ENCODE measurements at regions not wholly inside any gene's neighbourhood (a gene's known extent, or its start where the extent isn't known, plus 50 kb on each side); places are given as distances from the start of the nearest gene placed in this dataset.

DNA sequence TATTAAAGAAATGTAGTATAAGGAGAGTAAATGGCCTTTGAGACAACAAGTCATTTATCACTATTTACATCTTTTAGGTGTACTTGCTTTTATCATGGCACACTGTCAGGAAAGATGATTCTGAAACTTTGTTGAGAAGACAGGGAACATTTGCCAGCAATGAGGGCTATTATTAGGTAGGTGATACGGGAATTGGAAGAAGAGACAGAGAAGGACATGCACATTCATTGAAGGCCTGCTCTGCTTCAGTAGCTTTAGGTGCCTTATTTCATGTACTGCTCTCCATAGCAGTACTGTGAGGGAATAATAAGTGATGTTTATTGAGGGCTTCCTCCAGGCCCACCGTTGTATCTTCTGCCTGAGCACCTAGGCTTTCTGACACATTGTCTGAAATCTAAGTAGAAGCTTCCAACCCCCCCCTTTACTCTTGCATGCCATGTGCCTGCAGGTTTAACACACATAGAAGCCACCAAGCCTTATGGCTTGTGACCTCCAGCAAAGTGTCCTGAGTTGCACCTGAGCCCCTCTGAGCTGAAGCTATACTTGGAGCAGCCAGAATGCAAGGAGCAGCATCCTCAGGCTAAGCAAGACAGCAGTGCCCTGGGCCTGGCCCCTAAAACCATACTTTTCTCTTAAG lies 275.2 kb upstream of the VLDLR start:
- no peak for DNase-seq
- no peak overlapping the region for H3K4me3 ChIP-seq (ENCODE audit: low read length in 2 of 2)
- no peak for ATAC-seq (ENCODE audit: low FRiP score)
- H3K27me3 ChIP-seq (ENCODE audit: control insufficient read depth in 1 of 2, insufficient read depth in 2 of 2, low read length in 1 of 2): peaks cover 0 to 2% of the 10 kb centered on the region in 2 donors
- H3K9me3 ChIP-seq (ENCODE audit: control insufficient read depth, low read length): peaks cover 7% of the 10 kb centered on the region
- intact Hi-C loops (cut with DNase I): no loop called here
- 93 to 96% methylated on average over 2 of the region's 2 CpGs for WGBS, 2 donors
- no peak overlapping the region for H3K27ac ChIP-seq (ENCODE audit: low read depth in 1 of 2, low read length in 2 of 2)
- no peaks in the 10 kb centered on the region for H3K4me1 ChIP-seq (ENCODE audit: control insufficient read depth in 1 of 2, insufficient read depth in 2 of 2, low read length in 2 of 2)
- no peaks in the 10 kb centered on the region for H3K36me3 ChIP-seq (ENCODE audit: control insufficient read depth in 1 of 2, insufficient read depth in 2 of 2, low read length in 1 of 2)

DNA sequence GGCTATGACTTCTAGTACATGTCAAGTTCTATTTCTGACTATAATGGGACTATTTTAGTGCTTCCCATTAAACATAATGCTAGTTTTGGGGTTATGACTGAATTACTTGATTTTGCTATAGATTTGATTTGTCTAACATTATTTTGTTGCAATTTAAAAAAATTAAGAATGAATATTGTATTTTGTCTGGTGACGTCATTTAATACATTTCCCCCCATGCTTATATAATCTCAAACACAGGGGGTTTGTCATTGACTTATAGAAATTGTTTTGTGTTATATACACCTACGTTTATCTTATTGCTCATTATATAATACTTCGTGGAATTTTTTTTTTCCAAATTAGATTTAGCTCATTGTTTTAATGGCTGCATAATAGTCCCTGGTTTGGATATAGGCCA lies 270.3 kb upstream of the VLDLR start:
- intact Hi-C loops (cut with DNase I): no loop called here
- DNase-seq (no peak), ATAC-seq (ENCODE audit: low FRiP score) (no peak)
- WGBS, 2 donors: 93 to 94% methylated on average over 3 of the region's 3 CpGs
- Histone ChIP-seq H3K36me3 (ENCODE audit: control insufficient read depth in 1 of 2, insufficient read depth in 2 of 2, low read length in 1 of 2) (no peaks in the 10 kb centered on the region), H3K4me3 (ENCODE audit: low read length in 2 of 2) (no peak overlapping the region), H3K9me3 (ENCODE audit: control insufficient read depth, low read length) (peaks cover 8% of the 10 kb centered on the region), H3K27me3 (ENCODE audit: control insufficient read depth in 1 of 2, insufficient read depth in 2 of 2, low read length in 1 of 2) (peaks cover 0 to 2% of the 10 kb centered on the region in 2 donors), H3K27ac (ENCODE audit: low read depth in 1 of 2, low read length in 2 of 2) (no peak overlapping the region), H3K4me1 (ENCODE audit: control insufficient read depth in 1 of 2, insufficient read depth in 2 of 2, low read length in 2 of 2) (no peaks in the 10 kb centered on the region)

DNA sequence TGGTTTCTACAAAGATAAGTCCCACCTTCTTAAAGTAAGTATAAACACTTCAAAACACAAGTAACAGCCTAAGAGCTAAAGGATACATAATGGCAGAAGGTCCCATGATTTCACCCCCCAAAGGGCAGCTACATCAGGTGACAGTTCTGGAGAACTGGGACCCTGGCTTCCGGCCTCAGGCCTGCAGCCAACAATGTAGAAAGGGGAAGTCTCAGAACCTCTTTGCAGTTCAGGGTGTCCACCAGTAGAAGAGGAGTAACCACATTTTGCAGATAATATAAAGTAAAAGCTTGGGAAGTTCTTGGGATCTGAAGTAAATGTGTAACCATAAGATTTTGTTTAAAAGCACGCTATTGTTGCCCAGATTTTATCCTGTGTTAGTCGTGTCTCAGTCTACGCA lies 267.4 kb upstream of the VLDLR start:
- Histone ChIP-seq H3K27me3 (ENCODE audit: control insufficient read depth in 1 of 2, insufficient read depth in 2 of 2, low read length in 1 of 2) (no peaks in the 10 kb centered on the region), H3K9me3 (ENCODE audit: control insufficient read depth, low read length) (peaks cover 3% of the 10 kb centered on the region), H3K36me3 (ENCODE audit: control insufficient read depth in 1 of 2, insufficient read depth in 2 of 2, low read length in 1 of 2) (no peaks in the 10 kb centered on the region), H3K4me1 (ENCODE audit: control insufficient read depth in 1 of 2, insufficient read depth in 2 of 2, low read length in 2 of 2) (no peaks in the 10 kb centered on the region), H3K4me3 (ENCODE audit: low read length in 2 of 2) (no peak overlapping the region), H3K27ac (ENCODE audit: low read depth in 1 of 2, low read length in 2 of 2) (no peak overlapping the region)
- WGBS, 2 donors: 36 to 39% methylated on average over 4 of the region's 4 CpGs
- ATAC-seq (ENCODE audit: low FRiP score) (no peak), DNase-seq (no peak)
- intact Hi-C loops (cut with DNase I): no loop called here

DNA sequence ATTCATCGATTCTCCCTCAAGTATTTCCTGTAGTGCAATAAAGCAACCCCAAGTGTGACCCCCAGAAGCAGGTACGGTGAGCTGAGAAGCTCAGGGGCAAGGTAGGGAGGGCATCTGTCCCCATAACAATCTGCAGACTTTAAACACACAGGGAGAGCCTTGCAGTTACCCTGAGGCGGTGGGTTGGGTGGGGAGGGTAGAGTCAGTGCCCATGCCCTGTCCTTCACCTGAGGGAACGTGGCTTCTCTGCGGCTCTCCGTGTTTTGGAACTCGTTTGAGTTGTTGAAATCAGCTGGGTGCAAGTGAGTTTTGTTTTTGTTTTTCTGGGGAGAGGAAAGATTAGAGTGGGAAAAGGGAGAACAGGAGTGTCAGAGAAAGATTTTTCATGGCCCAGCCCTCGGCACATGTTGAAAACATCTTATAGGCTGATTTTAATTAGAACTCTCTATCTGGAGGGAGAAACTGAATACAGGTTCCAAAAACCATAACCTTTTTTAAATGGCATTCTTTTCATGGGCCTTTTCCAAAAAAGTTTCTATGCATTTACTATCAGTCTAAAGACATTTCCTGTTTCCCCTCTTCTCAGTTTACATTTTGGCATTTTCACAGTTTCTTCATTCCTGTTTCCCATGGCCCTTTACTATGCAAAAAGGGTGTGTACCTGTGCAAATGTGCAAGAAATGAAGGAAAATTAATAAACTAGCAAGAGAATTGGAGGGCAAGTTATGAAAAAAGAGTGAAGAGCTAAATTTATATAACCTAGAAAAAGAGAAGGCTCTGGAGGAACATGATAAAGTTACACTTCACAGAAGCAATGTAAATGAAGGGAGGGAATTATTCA lies 266.5 kb upstream of the VLDLR start:
- WGBS, 2 donors: 40% methylated on average over 8 of the region's 8 CpGs
- Histone ChIP-seq H3K27me3 (ENCODE audit: control insufficient read depth in 1 of 2, insufficient read depth in 2 of 2, low read length in 1 of 2) (no peaks in the 10 kb centered on the region), H3K36me3 (ENCODE audit: control insufficient read depth in 1 of 2, insufficient read depth in 2 of 2, low read length in 1 of 2) (no peaks in the 10 kb centered on the region), H3K4me3 (ENCODE audit: low read length in 2 of 2) (no peak overlapping the region), H3K4me1 (ENCODE audit: control insufficient read depth in 1 of 2, insufficient read depth in 2 of 2, low read length in 2 of 2) (no peaks in the 10 kb centered on the region), H3K9me3 (ENCODE audit: control insufficient read depth, low read length) (peaks cover 3% of the 10 kb centered on the region), H3K27ac (ENCODE audit: low read depth in 1 of 2, low read length in 2 of 2) (no peak overlapping the region)
- ATAC-seq (ENCODE audit: low FRiP score): no peak
- intact Hi-C loops (cut with DNase I): no loop called here
- no peak for DNase-seq

DNA sequence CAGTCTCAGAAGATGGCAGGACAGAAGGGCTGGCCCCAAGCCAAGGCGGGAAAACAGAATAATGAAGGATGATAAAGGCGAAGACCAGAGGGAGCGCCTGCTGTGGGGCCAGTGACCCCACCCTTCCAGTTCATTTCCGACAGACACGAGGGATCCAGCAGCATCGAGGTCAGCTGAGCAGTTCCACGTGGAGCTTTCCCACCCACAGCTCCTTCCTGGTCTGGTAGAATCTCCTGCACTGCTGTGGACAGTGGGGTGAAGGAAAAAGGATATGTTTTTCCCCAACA lies 265.9 kb upstream of the VLDLR start:
- Histone ChIP-seq H3K9me3 (ENCODE audit: control insufficient read depth, low read length) (peaks cover 3% of the 10 kb centered on the region), H3K27me3 (ENCODE audit: control insufficient read depth in 1 of 2, insufficient read depth in 2 of 2, low read length in 1 of 2) (no peaks in the 10 kb centered on the region), H3K27ac (ENCODE audit: low read depth in 1 of 2, low read length in 2 of 2) (no peak overlapping the region), H3K4me3 (ENCODE audit: low read length in 2 of 2) (no peak overlapping the region), H3K36me3 (ENCODE audit: control insufficient read depth in 1 of 2, insufficient read depth in 2 of 2, low read length in 1 of 2) (no peaks in the 10 kb centered on the region), H3K4me1 (ENCODE audit: control insufficient read depth in 1 of 2, insufficient read depth in 2 of 2, low read length in 2 of 2) (no peaks in the 10 kb centered on the region)
- intact Hi-C loops (cut with DNase I): no loop called here
- DNase-seq: no peak
- no peak for ATAC-seq (ENCODE audit: low FRiP score)
- 61 to 64% methylated on average over 7 of the region's 7 CpGs for WGBS, 2 donors

DNA sequence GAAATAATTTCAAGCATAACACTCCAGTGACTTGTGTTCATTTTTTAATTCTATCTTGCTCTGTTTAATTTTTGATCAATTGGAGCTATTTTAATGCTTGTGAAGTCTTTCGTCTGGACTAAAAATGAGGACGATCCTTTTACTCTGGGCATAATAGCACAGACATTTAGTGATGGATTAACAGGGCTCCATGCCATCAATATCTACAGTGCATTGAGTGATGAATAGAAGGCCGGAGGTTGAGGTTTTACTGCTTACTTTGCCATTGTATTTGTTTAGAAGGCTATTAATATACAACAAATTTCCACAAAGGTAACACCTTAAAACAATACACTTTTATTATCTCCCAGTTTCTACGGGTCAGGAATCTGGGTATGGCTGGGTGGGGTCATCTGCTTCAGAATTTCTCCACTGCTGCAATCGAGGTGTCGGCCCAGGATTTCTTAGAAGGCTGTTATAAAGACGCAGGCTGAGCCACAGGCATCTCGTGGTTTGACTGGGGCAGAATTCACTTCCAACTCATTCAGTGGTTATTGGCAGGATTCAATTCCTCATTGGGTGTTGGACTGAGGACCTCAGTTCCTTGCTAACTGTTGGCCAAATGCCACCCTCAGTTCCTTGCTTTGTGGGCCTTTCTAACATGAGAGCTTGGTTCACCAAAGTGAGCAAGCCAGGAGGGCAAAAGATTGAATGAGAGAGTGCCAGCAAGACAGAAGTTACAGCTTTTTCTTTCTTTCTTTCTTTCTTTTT lies 265.4 kb upstream of the VLDLR start:
- ATAC-seq (ENCODE audit: low FRiP score) (no peak), DNase-seq (no peak)
- no peaks in the 10 kb centered on the region for H3K4me1 ChIP-seq (ENCODE audit: control insufficient read depth in 1 of 2, insufficient read depth in 2 of 2, low read length in 2 of 2)
- no peaks in the 10 kb centered on the region for H3K27me3 ChIP-seq (ENCODE audit: control insufficient read depth in 1 of 2, insufficient read depth in 2 of 2, low read length in 1 of 2)
- H3K36me3 ChIP-seq (ENCODE audit: control insufficient read depth in 1 of 2, insufficient read depth in 2 of 2, low read length in 1 of 2): no peaks in the 10 kb centered on the region
- no peak overlapping the region for H3K4me3 ChIP-seq (ENCODE audit: low read length in 2 of 2)
- no peak overlapping the region for H3K27ac ChIP-seq (ENCODE audit: low read depth in 1 of 2, low read length in 2 of 2)
- 84 to 87% methylated on average over 8 of the region's 8 CpGs for WGBS, 2 donors
- intact Hi-C loops (cut with DNase I): no loop called here
- H3K9me3 ChIP-seq (ENCODE audit: control insufficient read depth, low read length): peaks cover 3% of the 10 kb centered on the region

DNA sequence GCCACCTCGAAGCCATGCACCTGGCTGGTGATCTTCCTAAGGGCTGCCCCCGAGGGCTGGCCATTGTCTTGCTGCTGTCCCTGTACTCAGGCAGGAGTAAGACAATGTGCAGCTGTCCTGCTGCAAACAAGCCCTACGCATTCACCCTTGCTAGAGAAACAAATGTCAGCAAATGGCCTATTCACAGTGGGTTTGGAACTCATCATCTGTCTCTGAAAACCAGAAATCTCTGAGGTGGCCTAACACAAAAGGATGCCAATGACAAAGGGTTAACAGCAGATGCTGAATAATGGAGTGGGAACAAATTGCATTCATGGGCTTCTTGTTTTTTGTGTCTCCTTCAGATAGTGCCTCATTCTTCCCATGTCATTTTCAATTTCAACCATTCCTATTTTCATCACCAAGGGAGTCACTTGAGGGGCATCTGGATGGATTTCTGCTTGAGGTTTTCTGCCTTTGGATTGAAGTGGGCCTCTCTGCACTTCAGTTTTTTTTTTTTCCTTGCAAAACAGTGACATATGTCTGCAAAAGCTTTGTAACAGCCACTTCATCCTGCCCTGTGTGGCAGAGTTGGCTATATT lies 261.6 kb upstream of the VLDLR start:
- Histone ChIP-seq H3K9me3 (ENCODE audit: control insufficient read depth, low read length) (peaks cover 1% of the 10 kb centered on the region), H3K36me3 (ENCODE audit: control insufficient read depth in 1 of 2, insufficient read depth in 2 of 2, low read length in 1 of 2) (no peaks in the 10 kb centered on the region), H3K27ac (ENCODE audit: low read depth in 1 of 2, low read length in 2 of 2) (no peak overlapping the region), H3K27me3 (ENCODE audit: control insufficient read depth in 1 of 2, insufficient read depth in 2 of 2, low read length in 1 of 2) (no peaks in the 10 kb centered on the region), H3K4me1 (ENCODE audit: control insufficient read depth in 1 of 2, insufficient read depth in 2 of 2, low read length in 2 of 2) (no peaks in the 10 kb centered on the region), H3K4me3 (ENCODE audit: low read length in 2 of 2) (no peak overlapping the region)
- 90 to 94% methylated on average over 3 of the region's 3 CpGs for WGBS, 2 donors
- intact Hi-C loops (cut with DNase I): no loop called here
- DNase-seq: no peak
- ATAC-seq (ENCODE audit: low FRiP score): no peak

DNA sequence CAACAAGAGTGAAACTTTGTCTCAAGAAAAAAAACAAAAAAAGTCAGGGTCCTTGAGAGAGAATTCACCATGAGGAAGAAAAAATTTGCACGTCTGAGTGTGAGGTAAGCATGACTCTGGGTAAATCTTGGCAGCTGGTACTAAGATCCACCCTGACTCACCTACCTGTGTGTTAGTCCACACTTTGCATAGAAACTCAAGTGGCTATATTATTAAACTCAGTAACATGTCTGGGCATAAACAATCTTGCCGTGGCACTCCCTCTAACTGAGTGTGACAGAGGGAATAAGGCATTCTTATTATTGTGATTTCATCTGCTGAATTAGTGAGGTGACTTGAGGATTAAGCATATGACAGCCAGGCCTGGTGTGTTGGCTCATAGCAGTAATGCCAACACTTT lies 259.4 kb upstream of the VLDLR start:
- 87 to 90% methylated on average over 2 of the region's 2 CpGs for WGBS, 2 donors
- Histone ChIP-seq H3K4me3 (ENCODE audit: low read length in 2 of 2) (no peak overlapping the region), H3K27ac (ENCODE audit: low read depth in 1 of 2, low read length in 2 of 2) (no peak overlapping the region), H3K9me3 (ENCODE audit: control insufficient read depth, low read length) (no peaks in the 10 kb centered on the region), H3K4me1 (ENCODE audit: control insufficient read depth in 1 of 2, insufficient read depth in 2 of 2, low read length in 2 of 2) (no peaks in the 10 kb centered on the region), H3K27me3 (ENCODE audit: control insufficient read depth in 1 of 2, insufficient read depth in 2 of 2, low read length in 1 of 2) (no peaks in the 10 kb centered on the region), H3K36me3 (ENCODE audit: control insufficient read depth in 1 of 2, insufficient read depth in 2 of 2, low read length in 1 of 2) (no peaks in the 10 kb centered on the region)
- DNase-seq: no peak
- intact Hi-C loops (cut with DNase I): no loop called here
- ATAC-seq (ENCODE audit: low FRiP score): no peak
